ENCODE measurements at regions not wholly inside any gene's neighbourhood (a gene's known extent, or its start where the extent isn't known, plus 50 kb on each side); places are given as distances from the start of the nearest gene placed in this dataset.

GRCh38 chr6:88477413-88477812, 311.3 kb upstream of the CNR1 start:
- H3K36me3 ChIP-seq = no peaks in the 10 kb centered on the region
- no peaks in the 10 kb centered on the region for H3K9me3 ChIP-seq
- WGBS, 2 donors = 65 to 83% methylated on average over 1 to 3 of the region's 3 CpGs
- H3K27ac ChIP-seq = no peak overlapping the region
- TF ChIP-seq, protein P1, sequence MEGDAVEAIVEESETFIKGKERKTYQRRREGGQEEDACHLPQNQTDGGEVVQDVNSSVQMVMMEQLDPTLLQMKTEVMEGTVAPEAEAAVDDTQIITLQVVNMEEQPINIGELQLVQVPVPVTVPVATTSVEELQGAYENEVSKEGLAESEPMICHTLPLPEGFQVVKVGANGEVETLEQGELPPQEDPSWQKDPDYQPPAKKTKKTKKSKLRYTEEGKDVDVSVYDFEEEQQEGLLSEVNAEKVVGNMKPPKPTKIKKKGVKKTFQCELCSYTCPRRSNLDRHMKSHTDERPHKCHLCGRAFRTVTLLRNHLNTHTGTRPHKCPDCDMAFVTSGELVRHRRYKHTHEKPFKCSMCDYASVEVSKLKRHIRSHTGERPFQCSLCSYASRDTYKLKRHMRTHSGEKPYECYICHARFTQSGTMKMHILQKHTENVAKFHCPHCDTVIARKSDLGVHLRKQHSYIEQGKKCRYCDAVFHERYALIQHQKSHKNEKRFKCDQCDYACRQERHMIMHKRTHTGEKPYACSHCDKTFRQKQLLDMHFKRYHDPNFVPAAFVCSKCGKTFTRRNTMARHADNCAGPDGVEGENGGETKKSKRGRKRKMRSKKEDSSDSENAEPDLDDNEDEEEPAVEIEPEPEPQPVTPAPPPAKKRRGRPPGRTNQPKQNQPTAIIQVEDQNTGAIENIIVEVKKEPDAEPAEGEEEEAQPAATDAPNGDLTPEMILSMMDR (IDR thresholded peaks at IDR 0.05) = no peak
- no peak for TF ChIP-seq POLR2A (IDR thresholded peaks at IDR 0.05)
- H3K4me1 ChIP-seq = no peaks in the 10 kb centered on the region
- no peaks in the 10 kb centered on the region for H3K27me3 ChIP-seq
- H3K4me3 ChIP-seq = no peak overlapping the region
- DNase-seq = no peak
- intact Hi-C loops (cut with DNase I) = no loop called here

GRCh38 chr6:88476388-88476787, 310.2 kb upstream of the CNR1 start:
- no peak for DNase-seq
- WGBS, 2 donors = 56 to 78% methylated on average over 2 of the region's 2 CpGs
- TF ChIP-seq, protein P1 (IDR thresholded peaks at IDR 0.05) = no peak
- no peak for TF ChIP-seq POLR2A (IDR thresholded peaks at IDR 0.05)
- intact Hi-C loops (cut with DNase I) = no loop called here
- H3K4me3 ChIP-seq = no peak overlapping the region
- H3K4me1 ChIP-seq = no peaks in the 10 kb centered on the region
- no peaks in the 10 kb centered on the region for H3K27me3 ChIP-seq
- H3K9me3 ChIP-seq = no peaks in the 10 kb centered on the region
- no peak overlapping the region for H3K27ac ChIP-seq
- H3K36me3 ChIP-seq = no peaks in the 10 kb centered on the region

DNA sequence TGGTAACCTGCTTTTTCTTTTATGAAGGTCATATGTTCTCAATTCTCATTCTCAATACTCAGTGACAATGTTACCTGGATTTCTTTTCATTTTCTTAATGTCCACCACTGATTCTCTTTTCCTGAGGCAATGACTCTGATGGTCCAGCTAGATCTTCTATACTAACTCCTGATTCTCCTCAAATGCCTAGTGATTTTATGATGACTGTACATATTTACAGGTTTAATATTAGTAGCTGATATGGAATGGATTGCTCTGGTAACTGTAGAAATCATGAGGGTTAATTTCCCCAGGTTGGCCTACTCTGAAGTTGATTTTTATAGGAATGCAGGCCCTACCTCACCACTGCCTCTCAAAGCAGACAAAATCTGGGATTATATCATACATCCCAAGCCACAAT, 308.6 kb upstream of the CNR1 start:
- H3K36me3 ChIP-seq = no peaks in the 10 kb centered on the region
- TF ChIP-seq POLR2A (IDR thresholded peaks at IDR 0.05) = no peak
- TF ChIP-seq, protein P1 (IDR thresholded peaks at IDR 0.05) = no peak
- H3K4me1 ChIP-seq = no peaks in the 10 kb centered on the region
- H3K9me3 ChIP-seq = no peaks in the 10 kb centered on the region
- intact Hi-C loops (cut with DNase I) = no loop called here
- H3K27me3 ChIP-seq = no peaks in the 10 kb centered on the region
- H3K27ac ChIP-seq = no peak overlapping the region
- no peak overlapping the region for H3K4me3 ChIP-seq
- no peak for DNase-seq

- Histone ChIP-seq H3K27ac (no peak overlapping the region), H3K27me3 (no peaks in the 10 kb centered on the region), H3K4me3 (no peak overlapping the region), H3K9me3 (no peaks in the 10 kb centered on the region), H3K36me3 (no peaks in the 10 kb centered on the region), H3K4me1 (no peaks in the 10 kb centered on the region)
- DNase-seq = no peak
- 35 to 40% methylated on average over 2 of the region's 2 CpGs for WGBS, 2 donors
- intact Hi-C loops (cut with DNase I) = no loop called here
- TF ChIP-seq, protein P1 (IDR thresholded peaks at IDR 0.05) = no peak
- TF ChIP-seq POLR2A (IDR thresholded peaks at IDR 0.05) = no peak
Measured at GRCh38 chr6:88473589-88473988, 307.4 kb upstream of the CNR1 start.

DNA sequence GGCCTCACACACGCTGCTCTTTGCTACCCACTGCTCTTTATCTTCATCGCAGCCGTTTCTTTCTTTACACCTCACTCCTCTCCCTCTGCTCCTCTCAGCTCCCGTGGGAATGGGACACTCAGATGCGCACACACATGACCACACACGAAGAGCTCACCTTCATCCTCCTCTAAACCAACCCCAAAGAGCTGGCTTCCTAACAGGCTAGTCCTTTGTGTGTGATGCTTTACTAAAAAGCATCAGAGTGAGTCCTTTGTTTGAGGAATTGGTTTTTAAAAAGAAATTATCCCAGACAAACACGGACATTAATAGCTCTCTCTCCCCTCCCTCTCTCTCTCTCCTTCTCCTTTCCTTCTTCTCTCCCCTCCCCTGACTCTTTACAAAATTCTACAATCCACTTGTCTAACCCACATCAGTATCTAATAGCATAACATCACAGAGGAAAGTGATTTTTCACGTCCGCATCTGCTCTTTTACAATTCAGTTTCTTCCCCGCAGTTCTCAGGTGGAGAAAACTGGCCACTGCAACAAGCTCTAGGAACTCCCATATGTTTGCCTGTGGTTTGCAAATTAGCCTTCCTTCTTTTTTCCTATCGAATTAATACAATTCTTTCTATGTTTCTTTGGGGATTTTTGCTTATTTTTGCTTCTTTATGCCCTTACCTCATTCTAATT, 306.8 kb upstream of the CNR1 start:
- DNase-seq = no peak
- no peaks in the 10 kb centered on the region for H3K9me3 ChIP-seq
- no peak overlapping the region for H3K4me3 ChIP-seq
- no peaks in the 10 kb centered on the region for H3K36me3 ChIP-seq
- H3K27me3 ChIP-seq = no peaks in the 10 kb centered on the region
- H3K4me1 ChIP-seq = no peaks in the 10 kb centered on the region
- H3K27ac ChIP-seq = no peak overlapping the region
- TF ChIP-seq, protein P1 (IDR thresholded peaks at IDR 0.05) = no peak
- no peak for TF ChIP-seq POLR2A (IDR thresholded peaks at IDR 0.05)
- intact Hi-C loops (cut with DNase I) = no loop called here
- WGBS, 2 donors = 37 to 52% methylated on average over 11 of the region's 11 CpGs
